ENCODE measurements at regions not wholly inside any gene's neighbourhood (a gene's known extent, or its start where the extent isn't known, plus 50 kb on each side); places are given as distances from the start of the nearest gene placed in this dataset.

DNA sequence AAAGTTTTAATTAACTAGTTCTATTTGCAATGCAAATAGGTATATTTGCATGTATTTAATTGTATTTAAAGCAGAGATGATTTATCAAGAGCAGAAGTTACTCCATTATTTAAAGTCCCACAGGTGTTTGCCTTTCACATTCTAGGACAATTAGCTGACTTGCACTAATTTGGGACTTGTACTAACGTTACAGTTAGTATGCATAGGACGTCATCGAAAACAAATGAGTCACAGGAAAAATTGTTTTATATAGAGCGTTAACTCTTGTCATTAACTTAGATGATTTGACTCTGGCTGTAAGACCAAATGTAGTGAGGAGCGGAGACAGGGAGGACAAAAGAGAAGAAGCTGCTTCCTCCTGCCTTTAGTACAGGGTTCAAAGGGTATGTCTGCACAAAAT is 126.1 kb upstream of the IFNE start:
- TF ChIP-seq EZH2 (IDR thresholded peaks at IDR 0.05; ENCODE audit: low read length, unreplicated experiment) = no peak
- no peak for TF ChIP-seq EZH2phosphoT487 (IDR thresholded peaks at IDR 0.05; ENCODE audit: borderline replicate concordance, low read length)
- TF ChIP-seq, protein P1, sequence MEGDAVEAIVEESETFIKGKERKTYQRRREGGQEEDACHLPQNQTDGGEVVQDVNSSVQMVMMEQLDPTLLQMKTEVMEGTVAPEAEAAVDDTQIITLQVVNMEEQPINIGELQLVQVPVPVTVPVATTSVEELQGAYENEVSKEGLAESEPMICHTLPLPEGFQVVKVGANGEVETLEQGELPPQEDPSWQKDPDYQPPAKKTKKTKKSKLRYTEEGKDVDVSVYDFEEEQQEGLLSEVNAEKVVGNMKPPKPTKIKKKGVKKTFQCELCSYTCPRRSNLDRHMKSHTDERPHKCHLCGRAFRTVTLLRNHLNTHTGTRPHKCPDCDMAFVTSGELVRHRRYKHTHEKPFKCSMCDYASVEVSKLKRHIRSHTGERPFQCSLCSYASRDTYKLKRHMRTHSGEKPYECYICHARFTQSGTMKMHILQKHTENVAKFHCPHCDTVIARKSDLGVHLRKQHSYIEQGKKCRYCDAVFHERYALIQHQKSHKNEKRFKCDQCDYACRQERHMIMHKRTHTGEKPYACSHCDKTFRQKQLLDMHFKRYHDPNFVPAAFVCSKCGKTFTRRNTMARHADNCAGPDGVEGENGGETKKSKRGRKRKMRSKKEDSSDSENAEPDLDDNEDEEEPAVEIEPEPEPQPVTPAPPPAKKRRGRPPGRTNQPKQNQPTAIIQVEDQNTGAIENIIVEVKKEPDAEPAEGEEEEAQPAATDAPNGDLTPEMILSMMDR (conservative IDR thresholded peaks at IDR 0.05; ENCODE audit: low read depth, low read length) = no peak

All from PC-3 (cell line).